Inferior parietal cortex (tissue), 1 donor: ENCODE measurements at regions not wholly inside any gene's neighbourhood (a gene's known extent, or its start where the extent isn't known, plus 50 kb on each side); places are given as distances from the start of the nearest gene placed in this dataset.
"Not testable (repeated sequence)": the region's sequence is repeated elsewhere in the genome, so short reads cannot be mapped to it uniquely, and the experiment has no call there.

Experiments used
- DNase-seq: peaks from one replicate; pipeline ENCODE4 v3.0.0-alpha.2; 2016; ENCODE audit errors: extremely low spot score

- DNase-seq: no peak
Observed at GRCh38 chr5:23977997-23978396, 470.6 kb downstream of the PRDM9 start.

GRCh38 chr5:23991406-23991805 is 484.0 kb downstream of the PRDM9 start:
- DNase-seq: no peak

GRCh38 chr5:23994581-23995370 is 487.4 kb downstream of the PRDM9 start:
- no peak for DNase-seq

GRCh38 chr5:23996525-23996924 is 489.1 kb downstream of the PRDM9 start:
- DNase-seq: no peak

GRCh38 chr5:24005384-24005783 is 498.0 kb downstream of the PRDM9 start:
- no peak for DNase-seq

GRCh38 chr5:24017710-24018109 is 510.3 kb downstream of the PRDM9 start:
- DNase-seq: not testable (repeated sequence)

GRCh38 chr5:24026288-24026687 is 518.9 kb downstream of the PRDM9 start:
- DNase-seq: no peak

- no peak for DNase-seq
Observed at GRCh38 chr5:24042688-24043087, 535.3 kb downstream of the PRDM9 start.

GRCh38 chr5:24045046-24045445 is 537.6 kb downstream of the PRDM9 start:
- no peak for DNase-seq

GRCh38 chr5:24053737-24054136 is 546.3 kb downstream of the PRDM9 start:
- DNase-seq: no peak

- no peak for DNase-seq
Observed at GRCh38 chr5:24059006-24059405, 551.6 kb downstream of the PRDM9 start.

GRCh38 chr5:24059716-24060115 is 552.3 kb downstream of the PRDM9 start:
- no peak for DNase-seq

- no peak for DNase-seq
Observed at GRCh38 chr5:24065779-24066178, 558.4 kb downstream of the PRDM9 start.

GRCh38 chr5:24067208-24067607 is 559.8 kb downstream of the PRDM9 start:
- no peak for DNase-seq

- DNase-seq: no peak
Observed at GRCh38 chr5:24068524-24068923, 561.1 kb downstream of the PRDM9 start.

- DNase-seq: no peak
Observed at GRCh38 chr5:24073107-24073506, 565.7 kb downstream of the PRDM9 start.

GRCh38 chr5:24080046-24080445 is 564.7 kb downstream of the CDH10 start:
- DNase-seq: no peak

- no peak for DNase-seq
Observed at GRCh38 chr5:24094081-24094679, 550.6 kb downstream of the CDH10 start.

- DNase-seq: no peak
Observed at GRCh38 chr5:24102010-24102409, 542.8 kb downstream of the CDH10 start.

GRCh38 chr5:24103451-24104023 is 541.2 kb downstream of the CDH10 start:
- no peak for DNase-seq

GRCh38 chr5:24110004-24110615 is 534.7 kb downstream of the CDH10 start:
- DNase-seq: peak; percentile 55

GRCh38 chr5:24112420-24112819 is 532.4 kb downstream of the CDH10 start:
- no peak for DNase-seq

- DNase-seq: no peak
Observed at GRCh38 chr5:24118351-24118750, 526.4 kb downstream of the CDH10 start.
